MCF 10A (cell line): ENCODE measurements at regions not wholly inside any gene's neighbourhood (a gene's known extent, or its start where the extent isn't known, plus 50 kb on each side); places are given as distances from the start of the nearest gene placed in this dataset.
A peak's percentile ranks its signal among the peaks of the same experiment; 100 is the strongest.

Experiments
- BruUV-seq: library from RNA; stranded (reverse); fragments of 400-500 nt; replicated peaks from 2 replicates; lab custom pipeline; 2021; lab: Mats Ljungman, UMichigan
- CTCF ChIA-PET: fragments of 300-600 bp; sonication (Branson Sonifier 250); formaldehyde crosslinking; extraction: SDS; loops from one replicate; lab custom pipeline; 2021; ENCODE audit warnings: antibody characterized with exemption, inconsistent platforms; lab: Yijun Ruan, JAX
- POLR2A ChIA-PET: fragments of 300-600, 350-650 bp; sonication (Branson Sonifier 250); formaldehyde crosslinking; extraction: SDS; loops from one replicate; lab custom pipeline; 2020; ENCODE audit warnings: antibody characterized with exemption, inconsistent platforms; lab: Yijun Ruan, JAX
- DNase-seq: peaks from one replicate; pipeline ENCODE4 v3.0.0-alpha.2; 2018; ENCODE audit not compliant: unreplicated experiment
- H3K27ac Mint-ChIP-seq: one replicate; pipeline ENCODE4 v1.8.0; 2022; ENCODE audit warnings: mild to moderate bottlenecking, low read depth, mixed read lengths; ENCODE audit not compliant: unreplicated experiment
- H3K27me3 Mint-ChIP-seq: one replicate; pipeline ENCODE4 v1.8.0; 2022; ENCODE audit warnings: mixed read lengths; ENCODE audit not compliant: insufficient read depth, unreplicated experiment
- H3K36me3 Mint-ChIP-seq: one replicate; pipeline ENCODE4 v1.8.0; 2022; ENCODE audit warnings: mild to moderate bottlenecking, moderate library complexity, mixed read lengths; ENCODE audit not compliant: insufficient read depth, unreplicated experiment
- H3K4me1 Mint-ChIP-seq: one replicate; pipeline ENCODE4 v1.8.0; 2022; ENCODE audit warnings: mixed read lengths; ENCODE audit not compliant: insufficient read depth, unreplicated experiment
- H3K4me3 Mint-ChIP-seq: one replicate; pipeline ENCODE4 v1.8.0; 2022; ENCODE audit warnings: mild to moderate bottlenecking, moderate library complexity, mixed read lengths; ENCODE audit not compliant: unreplicated experiment
- H3K9me3 Mint-ChIP-seq: one replicate; pipeline ENCODE4 v1.8.0; 2022; ENCODE audit warnings: mixed read lengths; ENCODE audit not compliant: unreplicated experiment
- intact Hi-C: fragments of 100-400 bp; cut with micrococcal nuclease; formaldehyde crosslinking; loops from 2 replicates; pipeline ENCODE4 v1.14.1; 2022
- TF ChIP-seq, protein P1 (sequence below): fragments of 200-600 bp; IDR thresholded peaks from one replicate; pipeline ENCODE4 v1.8.0; 2022; ENCODE audit warnings: antibody characterized with exemption, mild to moderate bottlenecking; ENCODE audit not compliant: unreplicated experiment

GRCh38 chr3:1728510-1728909 is 370.2 kb upstream of the CNTN4 start:
- ChIA-PET CTCF (no interaction called here), POLR2A (interaction anchor here (0.6 kb wide), 1 partner anchor 18 kb away, joined by 3 read pairs; no protein-coding TSS in a partner anchor)

DNA sequence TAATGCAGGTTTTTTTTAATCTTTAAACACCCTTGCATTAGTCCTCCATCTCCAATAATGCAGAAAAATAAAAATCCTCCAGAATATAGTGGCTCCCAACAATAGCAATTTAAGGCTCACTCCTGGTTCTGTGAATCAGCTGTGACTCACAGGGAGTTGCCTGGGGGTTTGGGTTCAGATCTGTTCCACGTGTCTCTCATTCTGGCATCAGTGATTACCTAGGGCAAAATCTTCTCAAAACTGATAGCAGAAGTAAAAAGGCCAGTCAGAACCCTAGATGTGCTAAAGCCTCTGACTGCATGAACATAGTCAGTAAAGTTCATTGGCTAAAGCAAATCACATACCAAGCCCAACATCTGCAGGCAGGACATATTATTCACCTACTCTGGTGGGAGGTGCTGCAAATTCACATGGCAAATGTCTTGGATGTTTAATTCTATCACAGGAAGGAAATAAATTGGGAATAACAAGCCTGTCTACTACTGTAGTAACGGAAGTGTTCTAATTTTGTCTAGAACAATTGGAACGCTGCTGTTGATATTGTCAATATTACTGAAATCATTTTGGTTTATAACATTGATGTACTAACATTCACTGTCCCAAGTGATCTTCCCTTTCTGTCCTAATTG is 364.1 kb upstream of the CNTN4 start:
- POLR2A ChIA-PET, result interaction anchor here (0.7 to 1.2 kb wide), 2 partner anchors 18 to 110 kb away, joined by 3 to 4 read pairs; no protein-coding TSS in a partner anchor

More at GRCh38 chr3:1728510-1728909, 370.2 kb upstream of the CNTN4 start:
- H3K9me3 Mint-ChIP-seq, result peaks cover 10% of the 10 kb centered on the region
- H3K4me1 Mint-ChIP-seq, result peaks cover 10% of the 10 kb centered on the region
- no peaks in the 10 kb centered on the region for H3K27me3 Mint-ChIP-seq
- TF ChIP-seq, protein P1, sequence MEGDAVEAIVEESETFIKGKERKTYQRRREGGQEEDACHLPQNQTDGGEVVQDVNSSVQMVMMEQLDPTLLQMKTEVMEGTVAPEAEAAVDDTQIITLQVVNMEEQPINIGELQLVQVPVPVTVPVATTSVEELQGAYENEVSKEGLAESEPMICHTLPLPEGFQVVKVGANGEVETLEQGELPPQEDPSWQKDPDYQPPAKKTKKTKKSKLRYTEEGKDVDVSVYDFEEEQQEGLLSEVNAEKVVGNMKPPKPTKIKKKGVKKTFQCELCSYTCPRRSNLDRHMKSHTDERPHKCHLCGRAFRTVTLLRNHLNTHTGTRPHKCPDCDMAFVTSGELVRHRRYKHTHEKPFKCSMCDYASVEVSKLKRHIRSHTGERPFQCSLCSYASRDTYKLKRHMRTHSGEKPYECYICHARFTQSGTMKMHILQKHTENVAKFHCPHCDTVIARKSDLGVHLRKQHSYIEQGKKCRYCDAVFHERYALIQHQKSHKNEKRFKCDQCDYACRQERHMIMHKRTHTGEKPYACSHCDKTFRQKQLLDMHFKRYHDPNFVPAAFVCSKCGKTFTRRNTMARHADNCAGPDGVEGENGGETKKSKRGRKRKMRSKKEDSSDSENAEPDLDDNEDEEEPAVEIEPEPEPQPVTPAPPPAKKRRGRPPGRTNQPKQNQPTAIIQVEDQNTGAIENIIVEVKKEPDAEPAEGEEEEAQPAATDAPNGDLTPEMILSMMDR, result no peak
- no peaks in the 10 kb centered on the region for H3K36me3 Mint-ChIP-seq
- no TSS peak for BruUV-seq
- no peak for DNase-seq
- no peak overlapping the region for H3K27ac Mint-ChIP-seq
- intact Hi-C loops, result no loop called here
- H3K4me3 Mint-ChIP-seq, result no peak overlapping the region

DNA sequence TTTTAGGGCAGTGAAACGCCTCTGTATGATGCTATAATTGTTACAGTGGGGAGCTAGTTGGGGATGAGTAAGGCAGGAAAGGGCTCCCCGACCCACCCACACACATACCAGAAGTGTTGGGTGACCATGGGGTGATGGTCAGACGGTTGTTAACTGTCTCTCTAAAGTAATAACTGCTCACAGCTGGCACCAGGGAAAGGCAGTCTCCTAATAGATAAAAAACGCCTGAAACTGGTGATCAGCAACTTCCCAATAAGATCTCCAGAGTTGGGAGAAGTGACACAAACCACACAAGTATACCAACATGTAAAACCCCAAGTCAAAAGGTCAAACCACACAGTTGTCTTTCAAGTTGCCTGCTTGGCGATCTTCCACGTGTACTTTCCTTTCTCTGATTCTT is 346.5 kb upstream of the CNTN4 start:
- BruUV-seq, result no TSS peak
- Mint-ChIP-seq H3K4me1 (peaks cover 10% of the 10 kb centered on the region), H3K4me3 (no peak overlapping the region), H3K9me3 (peaks cover 6% of the 10 kb centered on the region), H3K27me3 (no peaks in the 10 kb centered on the region), H3K27ac (no peak overlapping the region), H3K36me3 (no peaks in the 10 kb centered on the region)
- intact Hi-C loops, result no loop called here
- DNase-seq, result peak; percentile 12
- ChIA-PET POLR2A (no interaction called here), CTCF (no interaction called here)
- TF ChIP-seq, protein P1, result no peak

More for the DNA sequence above, 364.1 kb upstream of the CNTN4 start:
- intact Hi-C loops, result no loop called here
- Mint-ChIP-seq H3K36me3 (no peaks in the 10 kb centered on the region), H3K27me3 (no peaks in the 10 kb centered on the region), H3K4me3 (no peak overlapping the region), H3K27ac (peak overlapping the region; percentile 64), H3K4me1 (peaks cover 10% of the 10 kb centered on the region), H3K9me3 (peaks cover 16% of the 10 kb centered on the region)
- BruUV-seq, result no TSS peak
- TF ChIP-seq, protein P1, result no peak
- peak; percentile 64 for DNase-seq
- CTCF ChIA-PET, result no interaction called here

- ChIA-PET POLR2A (no interaction called here), CTCF (no interaction called here)
- no peaks in the 10 kb centered on the region for H3K36me3 Mint-ChIP-seq
- no peak overlapping the region for H3K27ac Mint-ChIP-seq
- intact Hi-C loops, result no loop called here
- H3K4me1 Mint-ChIP-seq, result peaks cover 1% of the 10 kb centered on the region
- DNase-seq, result no peak
- H3K9me3 Mint-ChIP-seq, result no peaks in the 10 kb centered on the region
- H3K4me3 Mint-ChIP-seq, result no peak overlapping the region
- no TSS peak for BruUV-seq
- H3K27me3 Mint-ChIP-seq, result no peaks in the 10 kb centered on the region
- TF ChIP-seq, protein P1, result no peak
Measured at GRCh38 chr3:1766384-1766783, 332.3 kb upstream of the CNTN4 start.
